ENCODE measurements at regions not wholly inside any gene's neighbourhood (a gene's known extent, or its start where the extent isn't known, plus 50 kb on each side); places are given as distances from the start of the nearest gene placed in this dataset.

DNA sequence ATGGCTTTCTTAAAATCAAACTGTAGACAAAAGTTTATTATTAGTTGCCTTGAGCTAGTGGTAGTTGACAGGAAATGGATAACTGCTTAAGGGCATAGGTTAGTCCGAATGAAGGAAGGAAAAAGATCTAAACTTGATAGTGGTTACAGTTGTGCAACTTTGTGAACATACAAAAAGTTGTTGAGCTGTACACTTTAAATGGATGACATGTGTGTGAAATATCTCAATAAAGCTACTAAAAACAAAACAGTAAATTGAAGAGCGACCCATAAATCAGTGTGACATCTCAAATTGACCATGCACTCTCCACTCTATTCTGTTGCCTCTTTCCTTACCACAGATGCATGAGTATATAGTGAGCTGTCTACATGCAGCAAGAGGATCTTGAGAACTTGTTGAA, 1757.8 kb downstream of the PCDH9 start:
- H3K79me2 ChIP-seq (ENCODE audit: insufficient read depth, low read length): no peaks in the 10 kb centered on the region
- no peak overlapping the region for H4K8ac ChIP-seq (replicated peaks; ENCODE audit: insufficient read length, low read depth, low read length)
- no peaks in the 10 kb centered on the region for H4K20me1 ChIP-seq (ENCODE audit: control insufficient read depth, insufficient read depth, insufficient read length)
- Mint-ChIP-seq H3K4me1 (no peaks in the 10 kb centered on the region), H3K4me3 (no peak overlapping the region), H3K27ac (no peak overlapping the region), H3K27me3 (ENCODE audit: low read depth) (no peaks in the 10 kb centered on the region), H3K36me3 (ENCODE audit: insufficient read depth in 1 of 3, low read depth in 3 of 3) (no peaks in the 10 kb centered on the region), H3K9me3 (0 out of 5 replicates have a peak, but pooled peaks cover 0 to 1% of the 10 kb centered on the region in 2 experiments)
- H3K23me2 ChIP-seq (ENCODE audit: insufficient read length, low read depth, low read length, poor library complexity, severe bottlenecking): no peaks in the 10 kb centered on the region
- no peak overlapping the region for H3K23ac ChIP-seq (ENCODE audit: insufficient read length, low read depth, low read length)
- no peak overlapping the region for H2BK120ac ChIP-seq (ENCODE audit: low read depth, low read length, poor library complexity, severe bottlenecking)
- no peak overlapping the region for H3K18ac ChIP-seq (ENCODE audit: insufficient read length, low read depth, low read length)
- no peak overlapping the region for H2BK20ac ChIP-seq (ENCODE audit: low read depth, low read length, poor library complexity, severe bottlenecking)
- no peak overlapping the region for H4K5ac ChIP-seq (ENCODE audit: insufficient read length, low read depth, low read length)
- no peaks in the 10 kb centered on the region for H3K79me1 ChIP-seq (ENCODE audit: insufficient read depth, low read depth, low read length, poor library complexity, severe bottlenecking)
- TF ChIP-seq, protein P1, sequence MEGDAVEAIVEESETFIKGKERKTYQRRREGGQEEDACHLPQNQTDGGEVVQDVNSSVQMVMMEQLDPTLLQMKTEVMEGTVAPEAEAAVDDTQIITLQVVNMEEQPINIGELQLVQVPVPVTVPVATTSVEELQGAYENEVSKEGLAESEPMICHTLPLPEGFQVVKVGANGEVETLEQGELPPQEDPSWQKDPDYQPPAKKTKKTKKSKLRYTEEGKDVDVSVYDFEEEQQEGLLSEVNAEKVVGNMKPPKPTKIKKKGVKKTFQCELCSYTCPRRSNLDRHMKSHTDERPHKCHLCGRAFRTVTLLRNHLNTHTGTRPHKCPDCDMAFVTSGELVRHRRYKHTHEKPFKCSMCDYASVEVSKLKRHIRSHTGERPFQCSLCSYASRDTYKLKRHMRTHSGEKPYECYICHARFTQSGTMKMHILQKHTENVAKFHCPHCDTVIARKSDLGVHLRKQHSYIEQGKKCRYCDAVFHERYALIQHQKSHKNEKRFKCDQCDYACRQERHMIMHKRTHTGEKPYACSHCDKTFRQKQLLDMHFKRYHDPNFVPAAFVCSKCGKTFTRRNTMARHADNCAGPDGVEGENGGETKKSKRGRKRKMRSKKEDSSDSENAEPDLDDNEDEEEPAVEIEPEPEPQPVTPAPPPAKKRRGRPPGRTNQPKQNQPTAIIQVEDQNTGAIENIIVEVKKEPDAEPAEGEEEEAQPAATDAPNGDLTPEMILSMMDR (conservative IDR thresholded peaks at IDR 0.05): no peak
- H3K27me3 ChIP-seq (ENCODE audit: insufficient read depth, low read length): no peaks in the 10 kb centered on the region
- H3K4ac ChIP-seq (ENCODE audit: low read depth, low read length): no peak overlapping the region
- no peak overlapping the region for H2BK12ac ChIP-seq (ENCODE audit: insufficient read length, low read depth, low read length)
- no peak overlapping the region for H2BK15ac ChIP-seq (ENCODE audit: low read depth, low read length)
- WGBS (ENCODE audit: extremely low coverage, insufficient read length, low lambda C conversion rate): no CpG with 5 or more reads among the region's 2 CpGs
- H3K56ac ChIP-seq (ENCODE audit: insufficient read length, low read depth, low read length): no peak overlapping the region
- no peak for DNase-seq
- no peak overlapping the region for H4K91ac ChIP-seq (ENCODE audit: insufficient read length, low read depth, low read length)
- H2AK5ac ChIP-seq (ENCODE audit: insufficient read length, low read length): no peak overlapping the region
- H3T11ph ChIP-seq (ENCODE audit: low read length): no peak overlapping the region
- no peak overlapping the region for H3K9ac ChIP-seq (ENCODE audit: extremely low read depth, insufficient read length, low read length)
- no peaks in the 10 kb centered on the region for H3K9me3 ChIP-seq (ENCODE audit: control insufficient read depth, low read depth, low read length)
- no peak overlapping the region for H2BK5ac ChIP-seq (ENCODE audit: insufficient read length, low read length)
- H2AFZ ChIP-seq (ENCODE audit: low read length): no peak overlapping the region
- no peak overlapping the region for H3K4me2 ChIP-seq (ENCODE audit: insufficient read depth, insufficient read length, low read length)
- no peak overlapping the region for H3K14ac ChIP-seq (ENCODE audit: insufficient read depth, low read length)
- H3K4me1 ChIP-seq (ENCODE audit: insufficient read depth, low read length): no peaks in the 10 kb centered on the region
- H3K27ac ChIP-seq (ENCODE audit: insufficient read length, low read depth, low read length): no peak overlapping the region
